ENCODE measurements at regions not wholly inside any gene's neighbourhood (a gene's known extent, or its start where the extent isn't known, plus 50 kb on each side); places are given as distances from the start of the nearest gene placed in this dataset.

GRCh38 chr3:189042832-189043231 is 128.9 kb upstream of the TPRG1 start:
- no peaks in the 10 kb centered on the region for H3K27me3 Mint-ChIP-seq
- H3K27ac Mint-ChIP-seq, result peak overlapping the region in 3 of 8 donors; percentile 21 to 67 (median 39)
- POLR2A ChIA-PET, result interaction anchor here (1.5 to 2.4 kb wide), 2 partner anchors 8 to 1303 kb away, joined by 5 to 15 read pairs; no protein-coding TSS in a partner anchor
- Histone ChIP-seq H3K27me3 (ENCODE audit: insufficient read depth, low read length, poor library complexity, severe bottlenecking) (no peaks in the 10 kb centered on the region), H3K27ac (ENCODE audit: low read depth, low read length) (no peak overlapping the region), H3K4me1 (ENCODE audit: insufficient read depth, low read length) (peaks cover 4% of the 10 kb centered on the region), H3K4me3 (ENCODE audit: low read length) (no peak overlapping the region), H3K9me3 (ENCODE audit: low read length) (no peaks in the 10 kb centered on the region), H3K36me3 (ENCODE audit: insufficient read depth, low read length) (no peaks in the 10 kb centered on the region)
- DNase-seq, result no peak
- H3K9me3 Mint-ChIP-seq, result no peaks in the 10 kb centered on the region
- H3K4me1 Mint-ChIP-seq, result peaks cover 8 to 12% (median 10%) of the 10 kb centered on the region in 3 donors
- H3K4me3 Mint-ChIP-seq, result no peak overlapping the region
- CTCF ChIA-PET, result interaction anchor here (1.7 to 7.8 kb wide), 4 partner anchors 10 to 1304 kb away, joined by 10 to 91 read pairs (median 36); no protein-coding TSS in a partner anchor
- no peaks in the 10 kb centered on the region for H3K36me3 Mint-ChIP-seq

- CTCF ChIA-PET, result interaction anchor here (0.7 to 4.4 kb wide), 6 partner anchors 8 to 1309 kb away, joined by 3 to 28 read pairs (median 3); no protein-coding TSS in a partner anchor
- peaks cover 18 to 28% (median 19%) of the 10 kb centered on the region in 3 donors for H3K4me1 Mint-ChIP-seq
- no peaks in the 10 kb centered on the region for H3K36me3 ChIP-seq (ENCODE audit: insufficient read depth, low read length)
- peak overlapping the region; percentile 2 to 72 (median 68) for H3K4me3 Mint-ChIP-seq
- H3K27ac ChIP-seq (ENCODE audit: low read depth, low read length), result no peak overlapping the region
- H3K27me3 Mint-ChIP-seq, result peaks cover 0 to 1% of the 10 kb centered on the region in 2 donors
- no peaks in the 10 kb centered on the region for H3K27me3 ChIP-seq (ENCODE audit: insufficient read depth, low read length, poor library complexity, severe bottlenecking)
- H3K4me1 ChIP-seq (ENCODE audit: insufficient read depth, low read length), result peaks cover 4% of the 10 kb centered on the region
- peak in 1 of 5 donors; percentile 25 for DNase-seq
- peak overlapping the region; percentile 44 to 95 (median 88) for H3K27ac Mint-ChIP-seq
- no peak overlapping the region for H3K4me3 ChIP-seq (ENCODE audit: low read length)
- no peaks in the 10 kb centered on the region for H3K9me3 ChIP-seq (ENCODE audit: low read length)
- POLR2A ChIA-PET, result interaction anchor here (0.6 to 1.3 kb wide), 4 partner anchors 8 to 1311 kb away, joined by 3 to 5 read pairs (median 4); no protein-coding TSS in a partner anchor
- peaks cover 0 to 10% (median 0%) of the 10 kb centered on the region in 3 donors for H3K36me3 Mint-ChIP-seq
- H3K9me3 Mint-ChIP-seq, result peaks cover 0 to 1% (median 0%) of the 10 kb centered on the region in 5 donors
Measured at GRCh38 chr3:189049458-189050236, 122.1 kb upstream of the TPRG1 start.

GRCh38 chr3:189053322-189053721 is 118.4 kb upstream of the TPRG1 start:
- ChIA-PET CTCF (interaction anchor here (4.4 kb wide), 1 partner anchor 12 kb away, joined by 28 read pairs; no protein-coding TSS in a partner anchor), POLR2A (no interaction called here)
- H3K27me3 ChIP-seq (ENCODE audit: insufficient read depth, low read length, poor library complexity, severe bottlenecking), result no peaks in the 10 kb centered on the region
- DNase-seq, result no peak
- no peak overlapping the region for H3K4me3 ChIP-seq (ENCODE audit: low read length)
- no peaks in the 10 kb centered on the region for H3K9me3 ChIP-seq (ENCODE audit: low read length)
- H3K4me1 ChIP-seq (ENCODE audit: insufficient read depth, low read length), result peaks cover 4% of the 10 kb centered on the region
- peaks cover 0 to 1% (median 0%) of the 10 kb centered on the region in 5 donors for H3K9me3 Mint-ChIP-seq
- H3K27ac Mint-ChIP-seq, result no peak overlapping the region
- peaks cover 3 to 10% of the 10 kb centered on the region in 2 donors for H3K27me3 Mint-ChIP-seq
- peaks cover 0 to 10% (median 0%) of the 10 kb centered on the region in 3 donors for H3K36me3 Mint-ChIP-seq
- H3K4me1 Mint-ChIP-seq, result peaks cover 18 to 28% (median 20%) of the 10 kb centered on the region in 3 donors
- no peak overlapping the region for H3K4me3 Mint-ChIP-seq
- no peaks in the 10 kb centered on the region for H3K36me3 ChIP-seq (ENCODE audit: insufficient read depth, low read length)
- H3K27ac ChIP-seq (ENCODE audit: low read depth, low read length), result no peak overlapping the region

- Mint-ChIP-seq H3K4me1 (peaks cover 0 to 2% (median 0%) of the 10 kb centered on the region in 3 donors), H3K27me3 (peaks cover 3 to 10% of the 10 kb centered on the region in 2 donors), H3K4me3 (no peak overlapping the region), H3K9me3 (peaks cover 0 to 10% (median 5%) of the 10 kb centered on the region in 5 donors), H3K27ac (no peak overlapping the region), H3K36me3 (peaks cover 0 to 22% (median 2%) of the 10 kb centered on the region in 3 donors)
- DNase-seq, result no peak
- Histone ChIP-seq H3K36me3 (ENCODE audit: insufficient read depth, low read length) (no peaks in the 10 kb centered on the region), H3K27ac (ENCODE audit: low read depth, low read length) (no peak overlapping the region), H3K4me3 (ENCODE audit: low read length) (no peak overlapping the region), H3K27me3 (ENCODE audit: insufficient read depth, low read length, poor library complexity, severe bottlenecking) (no peaks in the 10 kb centered on the region), H3K4me1 (ENCODE audit: insufficient read depth, low read length) (no peaks in the 10 kb centered on the region), H3K9me3 (ENCODE audit: low read length) (no peaks in the 10 kb centered on the region)
- CTCF ChIA-PET, result no interaction called here
- POLR2A ChIA-PET, result no interaction called here
Measured at GRCh38 chr3:189056646-189057335, 115.0 kb upstream of the TPRG1 start.

- Histone ChIP-seq H3K36me3 (ENCODE audit: insufficient read depth, low read length) (no peaks in the 10 kb centered on the region), H3K27ac (ENCODE audit: low read depth, low read length) (no peak overlapping the region), H3K4me1 (ENCODE audit: insufficient read depth, low read length) (no peaks in the 10 kb centered on the region), H3K27me3 (ENCODE audit: insufficient read depth, low read length, poor library complexity, severe bottlenecking) (no peaks in the 10 kb centered on the region), H3K9me3 (ENCODE audit: low read length) (no peaks in the 10 kb centered on the region), H3K4me3 (ENCODE audit: low read length) (no peak overlapping the region)
- CTCF ChIA-PET, result no interaction called here
- POLR2A ChIA-PET, result no interaction called here
- no peak for DNase-seq
- peaks cover 0 to 14% (median 6%) of the 10 kb centered on the region in 5 donors for H3K9me3 Mint-ChIP-seq
- peaks cover 0 to 2% (median 0%) of the 10 kb centered on the region in 3 donors for H3K4me1 Mint-ChIP-seq
- H3K27me3 Mint-ChIP-seq, result peaks cover 5 to 10% of the 10 kb centered on the region in 2 donors
- no peak overlapping the region for H3K27ac Mint-ChIP-seq
- H3K4me3 Mint-ChIP-seq, result no peak overlapping the region
- H3K36me3 Mint-ChIP-seq, result peaks cover 0 to 27% (median 2%) of the 10 kb centered on the region in 3 donors
Measured at GRCh38 chr3:189057369-189057768, 114.4 kb upstream of the TPRG1 start.

- Mint-ChIP-seq H3K9me3 (peaks cover 3 to 15% (median 13%) of the 10 kb centered on the region in 5 donors), H3K4me1 (peaks cover 0 to 2% (median 0%) of the 10 kb centered on the region in 3 donors), H3K27me3 (peaks cover 5 to 10% of the 10 kb centered on the region in 2 donors), H3K27ac (no peak overlapping the region), H3K4me3 (no peak overlapping the region), H3K36me3 (peaks cover 0 to 33% (median 2%) of the 10 kb centered on the region in 3 donors)
- no peak overlapping the region for H3K27ac ChIP-seq (ENCODE audit: low read depth, low read length)
- H3K36me3 ChIP-seq (ENCODE audit: insufficient read depth, low read length), result no peaks in the 10 kb centered on the region
- DNase-seq, result no peak
- no peaks in the 10 kb centered on the region for H3K9me3 ChIP-seq (ENCODE audit: low read length)
- ChIA-PET CTCF (interaction anchor here (1.0 kb wide), 1 partner anchor 16 kb away, joined by 3 read pairs; no protein-coding TSS in a partner anchor), POLR2A (no interaction called here)
- no peaks in the 10 kb centered on the region for H3K27me3 ChIP-seq (ENCODE audit: insufficient read depth, low read length, poor library complexity, severe bottlenecking)
- no peak overlapping the region for H3K4me3 ChIP-seq (ENCODE audit: low read length)
- H3K4me1 ChIP-seq (ENCODE audit: insufficient read depth, low read length), result no peaks in the 10 kb centered on the region
Measured at GRCh38 chr3:189058071-189058470, 113.7 kb upstream of the TPRG1 start.

- H3K4me3 Mint-ChIP-seq, result no peak overlapping the region
- peaks cover 4 to 10% (median 6%) of the 10 kb centered on the region in 3 donors for H3K4me1 Mint-ChIP-seq
- Histone ChIP-seq H3K4me3 (ENCODE audit: low read length) (no peak overlapping the region), H3K9me3 (ENCODE audit: low read length) (no peaks in the 10 kb centered on the region), H3K4me1 (ENCODE audit: insufficient read depth, low read length) (no peaks in the 10 kb centered on the region), H3K36me3 (ENCODE audit: insufficient read depth, low read length) (no peaks in the 10 kb centered on the region), H3K27me3 (ENCODE audit: insufficient read depth, low read length, poor library complexity, severe bottlenecking) (no peaks in the 10 kb centered on the region), H3K27ac (ENCODE audit: low read depth, low read length) (no peak overlapping the region)
- no peak for DNase-seq
- H3K27ac Mint-ChIP-seq, result no peak overlapping the region
- H3K36me3 Mint-ChIP-seq, result peaks cover 0 to 9% (median 0%) of the 10 kb centered on the region in 3 donors
- peaks cover 0 to 9% (median 1%) of the 10 kb centered on the region in 5 donors for H3K9me3 Mint-ChIP-seq
- ChIA-PET POLR2A (no interaction called here), CTCF (interaction anchor here (1.2 to 1.6 kb wide), 4 partner anchors 30 to 1331 kb away, joined by 4 to 5 read pairs (median 4); partner anchors contain the start of gene BCL6)
- no peaks in the 10 kb centered on the region for H3K27me3 Mint-ChIP-seq
Measured at GRCh38 chr3:189070965-189071364, 100.8 kb upstream of the TPRG1 start.
